GM19372 (cell line): ENCODE measurements at regions not wholly inside any gene's neighbourhood (a gene's known extent, or its start where the extent isn't known, plus 50 kb on each side); places are given as distances from the start of the nearest gene placed in this dataset.

Experiments used
- ATAC-seq: cut with Tn5 transposase; IDR thresholded peaks from one replicate; pipeline ENCODE4 v1.9.1; 2021; ENCODE audit warnings: mild to moderate bottlenecking, low read depth, moderate library complexity; ENCODE audit not compliant: unreplicated experiment

- no peak for ATAC-seq
These were observed 65.2 kb upstream of the SESN3 start for GRCh38 chr11:95296165-95296564.

- no peak for ATAC-seq
These were observed 64.6 kb upstream of the SESN3 start for GRCh38 chr11:95295382-95296149.

GRCh38 chr11:95294701-95295100 is 63.7 kb upstream of the SESN3 start:
- ATAC-seq, result no peak

- no peak for ATAC-seq
These were observed 62.1 kb upstream of the SESN3 start for GRCh38 chr11:95293116-95293515.

GRCh38 chr11:95291946-95292345 is 60.9 kb upstream of the SESN3 start:
- ATAC-seq, result no peak

- no peak for ATAC-seq
These were observed 58.5 kb upstream of the SESN3 start for GRCh38 chr11:95289378-95290101.

- no peak for ATAC-seq
These were observed 53.4 kb upstream of the SESN3 start for GRCh38 chr11:95284057-95285052.

GRCh38 chr11:95283650-95284049 is 52.6 kb upstream of the SESN3 start:
- no peak for ATAC-seq

- no peak for ATAC-seq
These were observed 52.1 kb upstream of the SESN3 start for GRCh38 chr11:95283146-95283545.

GRCh38 chr11:95282291-95282751 is 51.3 kb upstream of the SESN3 start:
- no peak for ATAC-seq
